ENCODE measurements at regions not wholly inside any gene's neighbourhood (a gene's known extent, or its start where the extent isn't known, plus 50 kb on each side); places are given as distances from the start of the nearest gene placed in this dataset.

- ChIA-PET CTCF (no interaction called here), POLR2A (no interaction called here)
- intact Hi-C loops (cut with DNase I, micrococcal nuclease), result no loop called here
- Mint-ChIP-seq H3K4me3 (no peak overlapping the region), H3K36me3 (ENCODE audit: low read depth) (no peaks in the 10 kb centered on the region), H3K27me3 (peaks cover 8% of the 10 kb centered on the region), H3K27ac (no peak overlapping the region), H3K4me1 (ENCODE audit: low read depth) (no peaks in the 10 kb centered on the region), H3K9me3 (no peaks in the 10 kb centered on the region)
- H3K27me3 ChIP-seq (ENCODE audit: control insufficient read depth in 1 of 2, insufficient read depth in 2 of 2, low read length in 2 of 2), result no peaks in the 10 kb centered on the region
- ATAC-seq (ENCODE audit: poor library complexity), result no peak
- no peak for DNase-seq
- no peaks in the 10 kb centered on the region for H3K4me1 ChIP-seq (ENCODE audit: insufficient read depth, low read length)
- H3K9me3 ChIP-seq (ENCODE audit: control insufficient read depth in 1 of 2, insufficient read depth in 1 of 2, low read length in 2 of 2), result no peaks in the 10 kb centered on the region
- no peak overlapping the region for H3K4me3 ChIP-seq (ENCODE audit: low read length)
- no peaks in the 10 kb centered on the region for H3K36me3 ChIP-seq (ENCODE audit: insufficient read depth, low read length)
- TF ChIP-seq CTCF (IDR thresholded peaks at IDR 0.05), result no peak
- no peak overlapping the region for H3K27ac ChIP-seq (ENCODE audit: low read depth in 1 of 2, low read length in 2 of 2)
Observed at GRCh38 chr15:37810381-37810780, 124.1 kb upstream of the TMCO5A start.

DNA sequence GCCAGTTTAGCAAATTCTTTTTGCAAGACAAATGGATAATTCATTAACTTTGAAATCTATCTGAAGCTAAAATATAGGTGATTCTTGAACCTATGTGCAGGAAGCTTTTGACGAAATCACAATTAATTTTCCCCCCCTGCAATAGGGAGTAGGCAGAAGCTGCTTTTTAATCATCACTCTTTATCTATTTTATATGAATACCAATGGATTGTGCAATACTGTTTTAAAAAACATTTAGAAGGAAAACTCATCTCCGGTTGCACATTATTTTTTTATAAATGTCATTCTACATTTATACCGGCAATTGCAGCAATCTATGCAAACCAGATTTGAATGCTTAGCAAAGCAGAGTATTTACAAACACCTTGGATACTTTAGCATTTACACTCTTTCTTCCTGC lies 121.1 kb upstream of the TMCO5A start:
- Histone ChIP-seq H3K4me3 (ENCODE audit: low read length) (no peak overlapping the region), H3K36me3 (ENCODE audit: insufficient read depth, low read length) (no peaks in the 10 kb centered on the region), H3K4me1 (ENCODE audit: insufficient read depth, low read length) (no peaks in the 10 kb centered on the region), H3K9me3 (ENCODE audit: control insufficient read depth in 1 of 2, insufficient read depth in 1 of 2, low read length in 2 of 2) (no peaks in the 10 kb centered on the region), H3K27me3 (ENCODE audit: control insufficient read depth in 1 of 2, insufficient read depth in 2 of 2, low read length in 2 of 2) (no peaks in the 10 kb centered on the region), H3K27ac (ENCODE audit: low read depth in 1 of 2, low read length in 2 of 2) (no peak overlapping the region)
- Mint-ChIP-seq H3K9me3 (no peaks in the 10 kb centered on the region), H3K4me3 (no peak overlapping the region), H3K36me3 (ENCODE audit: low read depth) (no peaks in the 10 kb centered on the region), H3K27me3 (peaks cover 8% of the 10 kb centered on the region), H3K27ac (no peak overlapping the region), H3K4me1 (ENCODE audit: low read depth) (no peaks in the 10 kb centered on the region)
- ChIA-PET CTCF (interaction anchor here (1.1 kb wide), 1 partner anchor 34 kb away, joined by 3 read pairs; no protein-coding TSS in a partner anchor), POLR2A (no interaction called here)
- DNase-seq (no peak), ATAC-seq (ENCODE audit: poor library complexity) (no peak)
- no peak for TF ChIP-seq CTCF (IDR thresholded peaks at IDR 0.05)
- intact Hi-C loops (cut with DNase I, micrococcal nuclease), result no loop called here

DNA sequence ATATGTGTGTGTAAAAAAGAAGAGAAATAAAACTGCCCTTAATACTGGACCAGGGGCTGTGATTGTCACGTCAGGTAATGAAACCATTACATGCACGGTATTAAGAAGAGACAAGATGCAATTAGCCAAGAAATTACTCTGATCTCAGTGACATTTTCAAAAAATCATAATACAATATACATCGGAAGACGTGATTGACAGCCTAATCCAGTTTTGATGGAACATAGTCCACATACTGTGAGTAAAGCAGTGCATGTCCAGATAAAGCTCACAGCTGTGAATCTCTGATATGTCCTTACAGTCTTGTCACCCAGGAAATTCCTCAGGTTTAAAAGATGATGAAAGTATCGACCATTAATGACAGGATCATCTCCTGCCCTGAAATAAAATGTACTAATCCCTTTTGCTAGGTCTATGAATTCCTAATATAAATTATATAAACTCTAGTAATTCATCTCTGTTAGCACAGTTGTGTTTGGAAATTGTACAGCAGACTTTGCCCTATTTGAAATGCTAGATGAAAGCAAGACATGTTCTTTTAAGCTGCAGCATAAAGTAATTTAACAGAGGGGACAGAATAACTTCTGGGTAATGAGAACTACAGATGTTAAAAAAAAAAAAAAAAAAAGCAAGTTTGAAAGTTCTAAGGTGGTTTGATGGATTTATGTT lies 119.5 kb upstream of the TMCO5A start:
- Mint-ChIP-seq H3K27ac (no peak overlapping the region), H3K9me3 (no peaks in the 10 kb centered on the region), H3K36me3 (ENCODE audit: low read depth) (no peaks in the 10 kb centered on the region), H3K27me3 (peaks cover 8% of the 10 kb centered on the region), H3K4me1 (ENCODE audit: low read depth) (no peaks in the 10 kb centered on the region), H3K4me3 (no peak overlapping the region)
- TF ChIP-seq CTCF (IDR thresholded peaks at IDR 0.05), result no peak
- H3K4me3 ChIP-seq (ENCODE audit: low read length), result no peak overlapping the region
- H3K36me3 ChIP-seq (ENCODE audit: insufficient read depth, low read length), result no peaks in the 10 kb centered on the region
- ChIA-PET POLR2A (interaction anchor here (0.6 kb wide), 1 partner anchor 1754 kb away, joined by 3 read pairs; no protein-coding TSS in a partner anchor), CTCF (no interaction called here)
- H3K27me3 ChIP-seq (ENCODE audit: control insufficient read depth in 1 of 2, insufficient read depth in 2 of 2, low read length in 2 of 2), result no peaks in the 10 kb centered on the region
- H3K27ac ChIP-seq (ENCODE audit: low read depth in 1 of 2, low read length in 2 of 2), result no peak overlapping the region
- DNase-seq (no peak), ATAC-seq (ENCODE audit: poor library complexity) (no peak)
- H3K9me3 ChIP-seq (ENCODE audit: control insufficient read depth in 1 of 2, insufficient read depth in 1 of 2, low read length in 2 of 2), result no peaks in the 10 kb centered on the region
- intact Hi-C loops (cut with DNase I, micrococcal nuclease), result no loop called here
- H3K4me1 ChIP-seq (ENCODE audit: insufficient read depth, low read length), result no peaks in the 10 kb centered on the region
